ENCODE measurements at regions not wholly inside any gene's neighbourhood (a gene's known extent, or its start where the extent isn't known, plus 50 kb on each side); places are given as distances from the start of the nearest gene placed in this dataset.

GRCh38 chr7:156192921-156193320 is 380.7 kb upstream of the SHH start:
- no peaks in the 10 kb centered on the region for H3K9me3 ChIP-seq
- no peak for DNase-seq
- no peak for TF ChIP-seq CTCF (IDR thresholded peaks at IDR 0.05; ENCODE audit: low read depth, low read length)

GRCh38 chr7:156191090-156191489 is 378.8 kb upstream of the SHH start:
- Histone ChIP-seq H3K9me3 (no peaks in the 10 kb centered on the region), H3K4me3 (ENCODE audit: low read depth, low read length) (no peak overlapping the region), H3K4me1 (no peaks in the 10 kb centered on the region), H3K36me3 (no peaks in the 10 kb centered on the region), H3K27me3 (peaks cover 4% of the 10 kb centered on the region)
- TF ChIP-seq CTCF (IDR thresholded peaks at IDR 0.05; ENCODE audit: low read depth, low read length), result no peak
- DNase-seq, result no peak

More at GRCh38 chr7:156192921-156193320, 380.7 kb upstream of the SHH start:
- H3K27me3 ChIP-seq, result peaks cover 9% of the 10 kb centered on the region
- no peaks in the 10 kb centered on the region for H3K4me1 ChIP-seq
- H3K36me3 ChIP-seq, result no peaks in the 10 kb centered on the region
- no peak overlapping the region for H3K4me3 ChIP-seq (ENCODE audit: low read depth, low read length)

GRCh38 chr7:156185076-156185475 is 372.8 kb upstream of the SHH start:
- no peak for DNase-seq
- H3K36me3 ChIP-seq, result no peaks in the 10 kb centered on the region
- H3K4me3 ChIP-seq (ENCODE audit: low read depth, low read length), result no peak overlapping the region
- H3K27me3 ChIP-seq, result peaks cover 6% of the 10 kb centered on the region
- H3K4me1 ChIP-seq, result no peaks in the 10 kb centered on the region
- no peak for TF ChIP-seq CTCF (IDR thresholded peaks at IDR 0.05; ENCODE audit: low read depth, low read length)
- no peaks in the 10 kb centered on the region for H3K9me3 ChIP-seq

GRCh38 chr7:156184164-156184563 is 371.9 kb upstream of the SHH start:
- no peak overlapping the region for H3K4me3 ChIP-seq (ENCODE audit: low read depth, low read length)
- no peak for TF ChIP-seq CTCF (IDR thresholded peaks at IDR 0.05; ENCODE audit: low read depth, low read length)
- DNase-seq, result no peak
- H3K4me1 ChIP-seq, result no peaks in the 10 kb centered on the region
- peaks cover 9% of the 10 kb centered on the region for H3K27me3 ChIP-seq
- H3K36me3 ChIP-seq, result no peaks in the 10 kb centered on the region
- no peaks in the 10 kb centered on the region for H3K9me3 ChIP-seq

- Histone ChIP-seq H3K9me3 (no peaks in the 10 kb centered on the region), H3K27me3 (peaks cover 16% of the 10 kb centered on the region), H3K4me1 (no peaks in the 10 kb centered on the region), H3K36me3 (no peaks in the 10 kb centered on the region), H3K4me3 (ENCODE audit: low read depth, low read length) (no peak overlapping the region)
- no peak for TF ChIP-seq CTCF (IDR thresholded peaks at IDR 0.05; ENCODE audit: low read depth, low read length)
- no peak for DNase-seq
These were observed 368.4 kb upstream of the SHH start for GRCh38 chr7:156180451-156181229.

GRCh38 chr7:156179872-156180390 is 367.7 kb upstream of the SHH start:
- Histone ChIP-seq H3K9me3 (no peaks in the 10 kb centered on the region), H3K4me1 (no peaks in the 10 kb centered on the region), H3K36me3 (no peaks in the 10 kb centered on the region), H3K4me3 (ENCODE audit: low read depth, low read length) (no peak overlapping the region), H3K27me3 (peaks cover 16% of the 10 kb centered on the region)
- no peak for TF ChIP-seq CTCF (IDR thresholded peaks at IDR 0.05; ENCODE audit: low read depth, low read length)
- DNase-seq, result no peak
